ENCODE measurements at regions not wholly inside any gene's neighbourhood (a gene's known extent, or its start where the extent isn't known, plus 50 kb on each side); places are given as distances from the start of the nearest gene placed in this dataset.

DNA sequence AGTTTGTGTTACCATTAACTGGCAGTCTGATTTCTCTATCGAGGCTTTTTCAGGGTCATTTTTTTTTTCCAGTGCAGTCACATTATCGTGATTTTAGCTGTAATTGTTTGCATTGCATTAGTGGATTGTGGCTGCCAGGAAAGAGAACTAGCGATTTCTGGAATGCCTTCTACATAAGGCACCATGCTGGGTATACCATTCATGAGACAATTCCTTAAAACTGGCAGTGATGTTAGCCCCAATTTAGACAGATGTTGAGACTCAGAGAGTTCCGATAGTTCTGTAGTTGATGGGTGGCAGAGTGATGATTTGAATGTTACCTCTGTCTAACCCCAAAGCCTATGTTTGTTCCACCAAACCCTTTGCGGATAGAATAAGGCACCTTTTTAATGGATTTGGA is 175.4 kb upstream of the TENM3 start:
- no peak overlapping the region for H3K27ac ChIP-seq
- TF ChIP-seq POLR2A (IDR thresholded peaks at IDR 0.05) (no peak), POLR2AphosphoS5 (IDR thresholded peaks at IDR 0.05) (no peak)
- TF ChIP-seq, protein P1, sequence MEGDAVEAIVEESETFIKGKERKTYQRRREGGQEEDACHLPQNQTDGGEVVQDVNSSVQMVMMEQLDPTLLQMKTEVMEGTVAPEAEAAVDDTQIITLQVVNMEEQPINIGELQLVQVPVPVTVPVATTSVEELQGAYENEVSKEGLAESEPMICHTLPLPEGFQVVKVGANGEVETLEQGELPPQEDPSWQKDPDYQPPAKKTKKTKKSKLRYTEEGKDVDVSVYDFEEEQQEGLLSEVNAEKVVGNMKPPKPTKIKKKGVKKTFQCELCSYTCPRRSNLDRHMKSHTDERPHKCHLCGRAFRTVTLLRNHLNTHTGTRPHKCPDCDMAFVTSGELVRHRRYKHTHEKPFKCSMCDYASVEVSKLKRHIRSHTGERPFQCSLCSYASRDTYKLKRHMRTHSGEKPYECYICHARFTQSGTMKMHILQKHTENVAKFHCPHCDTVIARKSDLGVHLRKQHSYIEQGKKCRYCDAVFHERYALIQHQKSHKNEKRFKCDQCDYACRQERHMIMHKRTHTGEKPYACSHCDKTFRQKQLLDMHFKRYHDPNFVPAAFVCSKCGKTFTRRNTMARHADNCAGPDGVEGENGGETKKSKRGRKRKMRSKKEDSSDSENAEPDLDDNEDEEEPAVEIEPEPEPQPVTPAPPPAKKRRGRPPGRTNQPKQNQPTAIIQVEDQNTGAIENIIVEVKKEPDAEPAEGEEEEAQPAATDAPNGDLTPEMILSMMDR (IDR thresholded peaks at IDR 0.05 in 8 of 11, conservative IDR thresholded peaks at IDR 0.05 in 3 of 11) = no peak
- H3K27me3 ChIP-seq (replicated peaks in 1 of 7) = no peaks in the 10 kb centered on the region
- H3K4me1 ChIP-seq = no peaks in the 10 kb centered on the region
- intact Hi-C loops (cut with DNase I; ENCODE audit: low total_unique reads) = no loop called here
- no peak for DNase-seq
- H3K4me3 ChIP-seq = no peak overlapping the region
- H3K36me3 ChIP-seq = no peaks in the 10 kb centered on the region
- peaks cover 0 to 17% (median 0%) of the 10 kb centered on the region in 8 donors for H3K9me3 ChIP-seq
- 79 to 85% (median 83%) methylated on average over 5 of the region's 5 CpGs for WGBS, 5 donors

DNA sequence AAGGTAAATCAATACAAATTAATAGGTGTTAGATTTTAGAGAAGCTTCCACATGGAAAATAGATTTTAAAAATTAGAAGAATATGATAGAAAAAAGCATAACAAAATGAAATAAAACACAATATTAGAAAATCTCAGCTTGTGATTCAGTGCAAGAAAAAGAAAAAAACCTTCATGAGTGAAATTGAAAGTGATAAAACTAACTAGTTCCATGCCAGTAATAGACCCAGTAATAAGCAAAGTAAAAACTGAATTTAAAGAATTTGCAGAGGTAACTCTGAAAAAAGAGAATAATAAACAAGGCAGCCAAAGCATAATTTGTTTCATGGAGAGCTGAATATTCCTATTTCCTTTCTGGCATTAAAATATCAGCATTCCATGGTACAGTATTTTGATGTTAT is 174.3 kb upstream of the TENM3 start:
- no peaks in the 10 kb centered on the region for H3K27me3 ChIP-seq (replicated peaks in 1 of 7)
- H3K4me1 ChIP-seq = no peaks in the 10 kb centered on the region
- H3K4me3 ChIP-seq = no peak overlapping the region
- intact Hi-C loops (cut with DNase I; ENCODE audit: low total_unique reads) = no loop called here
- DNase-seq = no peak
- no peak overlapping the region for H3K27ac ChIP-seq
- TF ChIP-seq POLR2AphosphoS5 (IDR thresholded peaks at IDR 0.05) = no peak
- TF ChIP-seq, protein P1 (IDR thresholded peaks at IDR 0.05 in 8 of 11, conservative IDR thresholded peaks at IDR 0.05 in 3 of 11) = no peak
- TF ChIP-seq POLR2A (IDR thresholded peaks at IDR 0.05) = no peak
- peaks cover 0 to 25% (median 0%) of the 10 kb centered on the region in 8 donors for H3K9me3 ChIP-seq
- H3K36me3 ChIP-seq = no peaks in the 10 kb centered on the region

DNA sequence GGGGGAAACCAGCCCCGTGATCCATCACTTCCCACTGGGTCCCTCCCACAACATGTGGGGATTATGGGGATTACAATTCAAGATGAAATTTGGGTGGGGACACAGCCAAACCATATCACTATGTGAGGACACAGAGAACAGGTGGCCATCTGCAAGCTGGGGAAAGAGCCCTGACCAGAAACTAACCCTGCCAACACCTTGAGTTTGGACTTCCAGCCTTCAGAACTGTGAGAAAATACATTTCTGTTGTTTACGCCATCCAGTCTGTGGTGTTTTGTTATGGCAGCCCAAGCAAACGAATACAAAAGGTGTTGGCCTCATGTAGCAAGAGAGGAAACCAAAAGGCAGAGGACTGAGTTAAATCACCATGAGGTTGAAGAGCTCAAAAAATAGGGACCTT is 169.9 kb upstream of the TENM3 start:
- 69 to 81% (median 81%) methylated on average over 3 of the region's 3 CpGs for WGBS, 5 donors
- no peak overlapping the region for H3K27ac ChIP-seq
- no peaks in the 10 kb centered on the region for H3K27me3 ChIP-seq (replicated peaks in 1 of 7)
- no peak overlapping the region for H3K4me3 ChIP-seq
- TF ChIP-seq POLR2A (IDR thresholded peaks at IDR 0.05) = no peak
- TF ChIP-seq, protein P1 (IDR thresholded peaks at IDR 0.05 in 8 of 11, conservative IDR thresholded peaks at IDR 0.05 in 3 of 11) = no peak
- TF ChIP-seq POLR2AphosphoS5 (IDR thresholded peaks at IDR 0.05) = no peak
- no peak for DNase-seq
- H3K9me3 ChIP-seq = peaks cover 0 to 16% (median 0%) of the 10 kb centered on the region in 8 donors
- H3K36me3 ChIP-seq = no peaks in the 10 kb centered on the region
- intact Hi-C loops (cut with DNase I; ENCODE audit: low total_unique reads) = no loop called here
- no peaks in the 10 kb centered on the region for H3K4me1 ChIP-seq

DNA sequence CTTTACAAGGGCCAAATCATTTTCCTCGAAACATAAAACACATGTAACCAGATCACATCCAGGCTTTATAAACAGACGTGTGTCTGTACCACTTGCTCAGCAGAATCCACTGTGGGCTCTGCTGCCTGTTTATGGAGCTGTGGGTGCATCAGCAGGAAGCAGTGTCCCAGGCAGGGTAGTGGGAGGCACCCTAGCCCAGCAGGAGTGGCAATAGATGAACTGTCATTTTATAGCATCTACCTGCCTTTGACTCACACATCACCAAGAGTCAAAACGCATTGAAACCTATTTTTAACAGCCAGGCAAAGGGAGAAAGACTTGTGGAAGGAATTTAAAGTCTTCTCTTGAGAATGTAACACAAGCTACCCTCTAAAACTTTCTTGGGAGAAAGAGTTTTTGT is 169.1 kb upstream of the TENM3 start:
- Histone ChIP-seq H3K9me3 (peaks cover 0 to 16% (median 0%) of the 10 kb centered on the region in 8 donors), H3K4me1 (no peaks in the 10 kb centered on the region), H3K27me3 (replicated peaks in 1 of 7) (no peaks in the 10 kb centered on the region), H3K27ac (no peak overlapping the region), H3K4me3 (no peak overlapping the region), H3K36me3 (no peaks in the 10 kb centered on the region)
- TF ChIP-seq, protein P1 (IDR thresholded peaks at IDR 0.05 in 8 of 11, conservative IDR thresholded peaks at IDR 0.05 in 3 of 11) = no peak
- TF ChIP-seq POLR2A (IDR thresholded peaks at IDR 0.05) (no peak), POLR2AphosphoS5 (IDR thresholded peaks at IDR 0.05) (no peak)
- DNase-seq = no peak
- 60 to 77% (median 70%) methylated on average over 3 of the region's 3 CpGs for WGBS, 5 donors
- intact Hi-C loops (cut with DNase I; ENCODE audit: low total_unique reads) = no loop called here
